Activated naive CD4-positive, alpha-beta T cell treated with anti-CD3 and anti-CD28 coated beads for 36 hours (primary cell): ENCODE measurements at regions not wholly inside any gene's neighbourhood (a gene's known extent, or its start where the extent isn't known, plus 50 kb on each side); places are given as distances from the start of the nearest gene placed in this dataset.

Experiments
- CTCF ChIA-PET: fragments of 350-600 bp; sonication (Branson Sonifier 250); formaldehyde crosslinking; loops from one replicate; lab custom pipeline; 2021; ENCODE audit warnings: antibody characterized with exemption; lab: Charles Lee
- DNase-seq: peaks from one replicate; pipeline ENCODE4 v3.0.0-alpha.2; 2020
- H3K27ac Mint-ChIP-seq: one replicate; pipeline ENCODE4 v1.8.0; 2021; ENCODE audit warnings: mild to moderate bottlenecking, mixed read lengths
- H3K27me3 Mint-ChIP-seq: one replicate; pipeline ENCODE4 v1.8.0; 2021; ENCODE audit warnings: low read depth, mixed read lengths
- H3K36me3 Mint-ChIP-seq: one replicate; pipeline ENCODE4 v1.8.0; 2021; ENCODE audit warnings: low read depth, mixed read lengths
- H3K4me1 Mint-ChIP-seq: one replicate; pipeline ENCODE4 v1.8.0; 2021; ENCODE audit warnings: low read depth, mixed read lengths
- H3K4me3 Mint-ChIP-seq: one replicate; pipeline ENCODE4 v1.8.0; 2021; ENCODE audit warnings: mild to moderate bottlenecking, moderate library complexity, mixed read lengths
- H3K9me3 Mint-ChIP-seq: one replicate; pipeline ENCODE4 v1.8.0; 2021; ENCODE audit warnings: mixed read lengths
- intact Hi-C: fragments of 100-400 bp; cut with micrococcal nuclease; formaldehyde crosslinking; loops from one replicate; pipeline ENCODE4 v1.15.1; 2023

GRCh38 chrX:42085836-42086235, 162.5 kb upstream of the CASK start:
- Mint-ChIP-seq H3K36me3 (no peaks in the 10 kb centered on the region), H3K4me1 (peaks cover 2% of the 10 kb centered on the region), H3K27me3 (no peaks in the 10 kb centered on the region), H3K9me3 (no peaks in the 10 kb centered on the region), H3K27ac (no peak overlapping the region), H3K4me3 (no peak overlapping the region)
- no peak for DNase-seq
- intact Hi-C loops, result no loop called here
- CTCF ChIA-PET, result no interaction called here

- H3K9me3 Mint-ChIP-seq, result no peaks in the 10 kb centered on the region
- H3K27ac Mint-ChIP-seq, result no peak overlapping the region
- no peaks in the 10 kb centered on the region for H3K36me3 Mint-ChIP-seq
- intact Hi-C loops, result no loop called here
- DNase-seq, result no peak
- CTCF ChIA-PET, result no interaction called here
- H3K27me3 Mint-ChIP-seq, result no peaks in the 10 kb centered on the region
- H3K4me3 Mint-ChIP-seq, result no peak overlapping the region
- H3K4me1 Mint-ChIP-seq, result no peaks in the 10 kb centered on the region
These were observed 156.6 kb upstream of the CASK start for GRCh38 chrX:42079968-42080367.

GRCh38 chrX:42077675-42078074, 154.3 kb upstream of the CASK start:
- no peak overlapping the region for H3K27ac Mint-ChIP-seq
- CTCF ChIA-PET, result no interaction called here
- H3K9me3 Mint-ChIP-seq, result no peaks in the 10 kb centered on the region
- intact Hi-C loops, result no loop called here
- H3K36me3 Mint-ChIP-seq, result no peaks in the 10 kb centered on the region
- no peaks in the 10 kb centered on the region for H3K4me1 Mint-ChIP-seq
- H3K4me3 Mint-ChIP-seq, result no peak overlapping the region
- DNase-seq, result no peak
- H3K27me3 Mint-ChIP-seq, result no peaks in the 10 kb centered on the region

GRCh38 chrX:42075032-42075431, 151.7 kb upstream of the CASK start:
- H3K9me3 Mint-ChIP-seq, result no peaks in the 10 kb centered on the region
- CTCF ChIA-PET, result no interaction called here
- H3K27ac Mint-ChIP-seq, result no peak overlapping the region
- H3K36me3 Mint-ChIP-seq, result no peaks in the 10 kb centered on the region
- no peaks in the 10 kb centered on the region for H3K4me1 Mint-ChIP-seq
- DNase-seq, result no peak
- H3K4me3 Mint-ChIP-seq, result no peak overlapping the region
- intact Hi-C loops, result no loop called here
- H3K27me3 Mint-ChIP-seq, result no peaks in the 10 kb centered on the region

- Mint-ChIP-seq H3K36me3 (no peaks in the 10 kb centered on the region), H3K4me3 (no peak overlapping the region), H3K4me1 (no peaks in the 10 kb centered on the region), H3K9me3 (no peaks in the 10 kb centered on the region), H3K27me3 (no peaks in the 10 kb centered on the region), H3K27ac (no peak overlapping the region)
- no peak for DNase-seq
- CTCF ChIA-PET, result no interaction called here
- intact Hi-C loops, result no loop called here
These were observed 150.1 kb upstream of the CASK start for GRCh38 chrX:42073448-42073847.

GRCh38 chrX:42070866-42071265, 147.5 kb upstream of the CASK start:
- Mint-ChIP-seq H3K27ac (no peak overlapping the region), H3K4me3 (no peak overlapping the region), H3K4me1 (no peaks in the 10 kb centered on the region), H3K27me3 (no peaks in the 10 kb centered on the region), H3K36me3 (no peaks in the 10 kb centered on the region), H3K9me3 (no peaks in the 10 kb centered on the region)
- intact Hi-C loops, result no loop called here
- no peak for DNase-seq
- CTCF ChIA-PET, result no interaction called here

- CTCF ChIA-PET, result no interaction called here
- intact Hi-C loops, result no loop called here
- no peaks in the 10 kb centered on the region for H3K36me3 Mint-ChIP-seq
- DNase-seq, result no peak
- no peaks in the 10 kb centered on the region for H3K4me1 Mint-ChIP-seq
- no peaks in the 10 kb centered on the region for H3K27me3 Mint-ChIP-seq
- H3K27ac Mint-ChIP-seq, result no peak overlapping the region
- no peak overlapping the region for H3K4me3 Mint-ChIP-seq
- no peaks in the 10 kb centered on the region for H3K9me3 Mint-ChIP-seq
These were observed 130.9 kb upstream of the CASK start for GRCh38 chrX:42054256-42054655.

GRCh38 chrX:42050345-42050744, 127.0 kb upstream of the CASK start:
- no peaks in the 10 kb centered on the region for H3K4me1 Mint-ChIP-seq
- no peaks in the 10 kb centered on the region for H3K27me3 Mint-ChIP-seq
- intact Hi-C loops, result no loop called here
- no peak for DNase-seq
- H3K4me3 Mint-ChIP-seq, result no peak overlapping the region
- CTCF ChIA-PET, result no interaction called here
- H3K36me3 Mint-ChIP-seq, result no peaks in the 10 kb centered on the region
- H3K27ac Mint-ChIP-seq, result no peak overlapping the region
- no peaks in the 10 kb centered on the region for H3K9me3 Mint-ChIP-seq

GRCh38 chrX:42047886-42048285, 124.5 kb upstream of the CASK start:
- Mint-ChIP-seq H3K27ac (no peak overlapping the region), H3K9me3 (no peaks in the 10 kb centered on the region), H3K4me1 (no peaks in the 10 kb centered on the region), H3K4me3 (no peak overlapping the region), H3K27me3 (no peaks in the 10 kb centered on the region), H3K36me3 (no peaks in the 10 kb centered on the region)
- DNase-seq, result no peak
- intact Hi-C loops, result no loop called here
- CTCF ChIA-PET, result no interaction called here

- CTCF ChIA-PET, result no interaction called here
- DNase-seq, result no peak
- Mint-ChIP-seq H3K27ac (no peak overlapping the region), H3K9me3 (no peaks in the 10 kb centered on the region), H3K4me1 (no peaks in the 10 kb centered on the region), H3K36me3 (no peaks in the 10 kb centered on the region), H3K27me3 (no peaks in the 10 kb centered on the region), H3K4me3 (no peak overlapping the region)
- intact Hi-C loops, result loop anchor here (10.0 kb wide), 1 partner anchor 233 kb away; no protein-coding TSS in a partner anchor
These were observed 104.8 kb upstream of the CASK start for GRCh38 chrX:42028109-42028508.

- no peaks in the 10 kb centered on the region for H3K36me3 Mint-ChIP-seq
- no peaks in the 10 kb centered on the region for H3K9me3 Mint-ChIP-seq
- CTCF ChIA-PET, result no interaction called here
- H3K27ac Mint-ChIP-seq, result no peak overlapping the region
- H3K4me1 Mint-ChIP-seq, result no peaks in the 10 kb centered on the region
- H3K27me3 Mint-ChIP-seq, result no peaks in the 10 kb centered on the region
- no peak for DNase-seq
- intact Hi-C loops, result loop anchor here (10.0 kb wide), 1 partner anchor 233 kb away; no protein-coding TSS in a partner anchor
- H3K4me3 Mint-ChIP-seq, result no peak overlapping the region
These were observed 104.1 kb upstream of the CASK start for GRCh38 chrX:42027367-42028000.

- Mint-ChIP-seq H3K27ac (no peak overlapping the region), H3K9me3 (no peaks in the 10 kb centered on the region), H3K4me3 (no peak overlapping the region), H3K27me3 (no peaks in the 10 kb centered on the region), H3K4me1 (peaks cover 2% of the 10 kb centered on the region), H3K36me3 (no peaks in the 10 kb centered on the region)
- no peak for DNase-seq
- intact Hi-C loops, result loop anchor here (10.0 kb wide), 1 partner anchor 231 kb away; no protein-coding TSS in a partner anchor
- CTCF ChIA-PET, result no interaction called here
These were observed 102.5 kb upstream of the CASK start for GRCh38 chrX:42025861-42026260.

- H3K36me3 Mint-ChIP-seq, result no peaks in the 10 kb centered on the region
- no peak overlapping the region for H3K27ac Mint-ChIP-seq
- H3K27me3 Mint-ChIP-seq, result no peaks in the 10 kb centered on the region
- no peaks in the 10 kb centered on the region for H3K9me3 Mint-ChIP-seq
- CTCF ChIA-PET, result no interaction called here
- H3K4me1 Mint-ChIP-seq, result peaks cover 11% of the 10 kb centered on the region
- no peak for DNase-seq
- no peak overlapping the region for H3K4me3 Mint-ChIP-seq
- intact Hi-C loops, result loop anchor here (10.0 kb wide), 1 partner anchor 228 kb away; no protein-coding TSS in a partner anchor
These were observed 99.8 kb upstream of the CASK start for GRCh38 chrX:42023122-42023521.
